Transverse colon (tissue), 4 donors: ENCODE measurements at regions not wholly inside any gene's neighbourhood (a gene's known extent, or its start where the extent isn't known, plus 50 kb on each side); places are given as distances from the start of the nearest gene placed in this dataset.

Experiments used
- DNase-seq: peaks from one replicate; pipeline ENCODE4 v3.0.0-alpha.2; 2019
- H3K27ac ChIP-seq, 4 donors: fragments of 200-600 bp; sonication (generic); 2 replicates each; pipeline ENCODE4 v1.5.1; 2016 to 2018; ENCODE audit warnings: inconsistent platforms in 4 of 4
- H3K27me3 ChIP-seq: fragments of 200-600 bp; sonication (generic); 2 replicates; pipeline ENCODE4 v1.5.1; 2017; ENCODE audit warnings: inconsistent platforms
- H3K36me3 ChIP-seq, 4 donors: fragments of 200-600 bp; sonication (generic); 2 replicates each; pipeline ENCODE4 v1.5.1; 2017 to 2019; ENCODE audit warnings: inconsistent platforms in 4 of 4
- H3K4me1 ChIP-seq, 4 donors: fragments of 200-600 bp; sonication (generic); 2 replicates each; pipeline ENCODE4 v1.5.1; 2017 to 2020; ENCODE audit warnings: inconsistent platforms in 4 of 4
- H3K4me3 ChIP-seq, 4 donors: fragments of 200-600 bp; sonication (generic); 1 replicate in 1 of 4; 2 replicates in 3 of 4; pipeline versions ENCODE4 v1.5.1 to v1.6.1; 2017 to 2019; ENCODE audit warnings: inconsistent platforms in 4 of 4
- H3K9me3 ChIP-seq, 2 donors: fragments of 200-600 bp; sonication (generic); 2 replicates each; pipeline ENCODE4 v1.5.1; 2017 to 2019; ENCODE audit warnings: inconsistent platforms in 2 of 2
- EP300 ChIP-seq: sonication (generic); formaldehyde crosslinking; IDR thresholded peaks from one replicate; pipeline ENCODE4 v1.6.1; 2017; ENCODE audit warnings: antibody characterized with exemption, low read depth
- POLR2A ChIP-seq: fragments of 450-650 bp; IDR thresholded peaks from one replicate; pipeline ENCODE4 v1.6.1; 2016; ENCODE audit warnings: antibody characterized with exemption, mild to moderate bottlenecking, moderate library complexity
- POLR2AphosphoS5 ChIP-seq, 3 donors: sonication (generic); formaldehyde crosslinking; IDR thresholded peaks; one replicate each; pipeline ENCODE4 v1.6.1; 2016; ENCODE audit warnings: antibody characterized with exemption in 3 of 3
- WGBS, 2 donors: methylation state at CpG; one replicate each; pipeline ENCODE4 v1.1.5; 2018; ENCODE audit warnings: low coverage in 1 of 2; 5-methylcytosine and 5-hydroxymethylcytosine counted together
- in situ Hi-C, 4 donors: fragments of 200-750 bp; cut with MboI; loops; one replicate each; pipeline versions ENCODE4 v1.15.0 to v1.15.1; 2017; ENCODE audit warnings: low sequenced_read_pairs in 3 of 4, low pct_ligation_motif_present in 1 of 4, low pct_unique_long_range_greater_than_20kb in 1 of 4
- intact Hi-C: fragments of 100-400 bp; cut with DNase I; formaldehyde crosslinking; loops from one replicate; pipeline ENCODE4 v1.15.1; 2023; ENCODE audit warnings: low total_unique reads
- small RNA-seq, 4 donors: library from RNA; depleted of rRNA; stranded (forward); fragments of <200 nt; gene quantifications; one replicate each; pipeline ENCODE3, GENCODE V24; 2016
- TF ChIP-seq, protein P1 (sequence below), 5 experiments: fragments of 200-600 bp in 3 of 5; fragments of 450-650 bp in 2 of 5; sonication (generic) in 3 of 5; IDR thresholded peaks; 1 replicate in 2 of 5; 2 replicates in 3 of 5; pipeline ENCODE4 v1.5.1; 2016 to 2017; ENCODE audit warnings: antibody characterized with exemption in 5 of 5, inconsistent platforms in 3 of 5, mild to moderate bottlenecking in 2 of 5, moderate library complexity in 1 of 5

DNA sequence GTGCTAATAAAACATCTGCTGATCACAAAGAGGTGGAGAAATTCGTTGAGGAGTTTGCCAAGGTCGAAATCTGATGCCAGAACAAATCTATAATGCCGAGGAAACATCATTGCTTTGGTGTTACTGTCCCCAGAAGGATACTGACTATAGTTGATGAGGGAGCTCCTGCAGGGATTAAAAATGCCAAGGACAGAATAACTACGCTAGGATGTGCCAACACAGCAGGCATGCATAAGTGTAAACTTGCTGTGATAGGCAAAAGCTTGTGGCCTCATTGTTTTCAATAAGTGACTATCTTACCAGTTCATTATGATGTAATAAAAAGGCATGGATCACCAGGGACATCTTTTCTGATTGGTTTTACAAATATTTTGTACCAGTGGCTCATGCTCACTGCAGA is 66.8 kb upstream of the ADCY2 start:
- Histone ChIP-seq H3K27me3 (no peaks in the 10 kb centered on the region), H3K9me3 (no peaks in the 10 kb centered on the region), H3K4me3 (no peak overlapping the region), H3K4me1 (no peaks in the 10 kb centered on the region), H3K36me3 (no peaks in the 10 kb centered on the region), H3K27ac (no peak overlapping the region)
- no peak for DNase-seq
- TF ChIP-seq, protein P1, sequence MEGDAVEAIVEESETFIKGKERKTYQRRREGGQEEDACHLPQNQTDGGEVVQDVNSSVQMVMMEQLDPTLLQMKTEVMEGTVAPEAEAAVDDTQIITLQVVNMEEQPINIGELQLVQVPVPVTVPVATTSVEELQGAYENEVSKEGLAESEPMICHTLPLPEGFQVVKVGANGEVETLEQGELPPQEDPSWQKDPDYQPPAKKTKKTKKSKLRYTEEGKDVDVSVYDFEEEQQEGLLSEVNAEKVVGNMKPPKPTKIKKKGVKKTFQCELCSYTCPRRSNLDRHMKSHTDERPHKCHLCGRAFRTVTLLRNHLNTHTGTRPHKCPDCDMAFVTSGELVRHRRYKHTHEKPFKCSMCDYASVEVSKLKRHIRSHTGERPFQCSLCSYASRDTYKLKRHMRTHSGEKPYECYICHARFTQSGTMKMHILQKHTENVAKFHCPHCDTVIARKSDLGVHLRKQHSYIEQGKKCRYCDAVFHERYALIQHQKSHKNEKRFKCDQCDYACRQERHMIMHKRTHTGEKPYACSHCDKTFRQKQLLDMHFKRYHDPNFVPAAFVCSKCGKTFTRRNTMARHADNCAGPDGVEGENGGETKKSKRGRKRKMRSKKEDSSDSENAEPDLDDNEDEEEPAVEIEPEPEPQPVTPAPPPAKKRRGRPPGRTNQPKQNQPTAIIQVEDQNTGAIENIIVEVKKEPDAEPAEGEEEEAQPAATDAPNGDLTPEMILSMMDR (IDR thresholded peaks at IDR 0.05) = no peak
- no peak for TF ChIP-seq EP300
- TF ChIP-seq POLR2AphosphoS5 (IDR thresholded peaks at IDR 0.05) = no peak
- no peak for TF ChIP-seq POLR2A
- intact Hi-C loops (no loop called here), in situ Hi-C loops (no loop called here)
- WGBS, 2 donors = 61 to 63% methylated on average over 4 of the region's 4 CpGs

DNA sequence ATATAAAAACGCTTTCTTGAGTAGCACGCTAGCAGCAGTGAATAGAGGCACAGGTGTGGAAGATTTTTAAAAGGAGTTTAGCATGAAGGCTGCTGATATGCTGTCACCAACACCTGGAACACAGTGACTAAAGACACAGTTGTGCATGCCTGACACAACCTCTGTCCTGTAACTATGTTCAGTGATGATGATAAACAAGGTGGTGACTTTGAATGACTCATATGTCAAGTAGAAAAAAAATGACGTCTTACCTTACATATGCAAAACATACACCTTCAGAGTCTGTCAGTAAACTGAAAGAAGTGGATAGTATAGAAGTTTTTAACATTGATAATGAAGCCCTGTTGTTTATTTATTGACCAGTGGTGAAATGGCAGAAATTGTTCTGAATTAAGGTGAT is 66.2 kb upstream of the ADCY2 start:
- intact Hi-C loops (no loop called here), in situ Hi-C loops (no loop called here)
- H3K4me3 ChIP-seq = no peak overlapping the region
- no peaks in the 10 kb centered on the region for H3K4me1 ChIP-seq
- 38 to 54% methylated on average over 3 of the region's 3 CpGs for WGBS, 2 donors
- H3K9me3 ChIP-seq = no peaks in the 10 kb centered on the region
- TF ChIP-seq, protein P1 (IDR thresholded peaks at IDR 0.05) = no peak
- TF ChIP-seq POLR2AphosphoS5 (IDR thresholded peaks at IDR 0.05) = no peak
- TF ChIP-seq POLR2A = no peak
- no peak for TF ChIP-seq EP300
- no peaks in the 10 kb centered on the region for H3K36me3 ChIP-seq
- no peaks in the 10 kb centered on the region for H3K27me3 ChIP-seq
- no peak for DNase-seq
- no peak overlapping the region for H3K27ac ChIP-seq

DNA sequence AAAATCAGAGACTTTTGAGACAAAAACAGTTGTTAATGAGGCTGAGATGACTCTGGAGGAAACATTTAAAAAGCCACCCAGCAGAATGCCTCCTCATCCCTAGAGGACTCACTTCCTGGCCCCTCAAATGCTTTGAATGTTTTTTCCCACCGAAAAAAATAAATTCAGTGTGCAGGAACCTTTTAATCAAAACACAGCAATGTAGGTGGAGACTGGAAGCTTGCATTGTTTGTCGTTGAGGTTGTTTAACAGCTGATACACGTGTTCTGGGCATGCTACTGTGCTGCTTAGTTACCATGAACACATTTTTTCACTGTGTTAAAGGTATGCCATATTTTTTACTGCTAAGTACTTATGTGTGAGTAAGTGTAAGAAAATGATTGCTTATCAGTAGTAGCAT is 65.7 kb upstream of the ADCY2 start:
- no peaks in the 10 kb centered on the region for H3K27me3 ChIP-seq
- TF ChIP-seq EP300 (no peak), POLR2A (no peak), POLR2AphosphoS5 (IDR thresholded peaks at IDR 0.05) (no peak)
- TF ChIP-seq, protein P1 (IDR thresholded peaks at IDR 0.05) = no peak
- H3K9me3 ChIP-seq = no peaks in the 10 kb centered on the region
- H3K36me3 ChIP-seq = no peaks in the 10 kb centered on the region
- no peaks in the 10 kb centered on the region for H3K4me1 ChIP-seq
- intact Hi-C loops = no loop called here
- H3K27ac ChIP-seq = no peak overlapping the region
- in situ Hi-C loops = no loop called here
- WGBS, 2 donors = 39% methylated on average over 3 of the region's 3 CpGs
- H3K4me3 ChIP-seq = no peak overlapping the region
- no peak for DNase-seq

DNA sequence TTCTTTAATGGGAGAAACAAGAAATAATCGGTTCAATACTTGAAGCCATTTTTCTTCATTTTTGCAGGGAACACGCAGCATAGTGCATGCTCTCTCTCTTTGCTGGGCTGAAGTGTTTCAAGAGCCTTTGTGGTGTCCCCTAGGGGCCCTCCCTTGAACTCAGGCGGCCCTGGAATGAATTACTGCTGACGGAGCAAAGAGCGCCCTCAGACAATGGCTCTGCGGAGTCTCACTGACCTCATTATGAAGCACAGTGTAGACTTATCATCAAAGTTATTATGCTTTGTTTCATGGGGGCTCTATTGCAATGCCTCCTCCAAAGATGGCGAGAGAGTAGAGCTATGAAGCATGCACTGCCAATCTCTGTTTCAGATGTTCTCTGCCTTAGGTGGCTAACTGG is 64.8 kb upstream of the ADCY2 start:
- TF ChIP-seq POLR2AphosphoS5 (IDR thresholded peaks at IDR 0.05) (no peak), POLR2A (no peak), EP300 (no peak)
- TF ChIP-seq, protein P1 (IDR thresholded peaks at IDR 0.05) = no peak
- H3K36me3 ChIP-seq = no peaks in the 10 kb centered on the region
- H3K9me3 ChIP-seq = no peaks in the 10 kb centered on the region
- 52 to 77% methylated on average over 5 to 7 of the region's 7 CpGs for WGBS, 2 donors
- no peak for DNase-seq
- H3K27ac ChIP-seq = no peak overlapping the region
- no peak overlapping the region for H3K4me3 ChIP-seq
- H3K27me3 ChIP-seq = no peaks in the 10 kb centered on the region
- in situ Hi-C loops = no loop called here
- no peaks in the 10 kb centered on the region for H3K4me1 ChIP-seq
- intact Hi-C loops = no loop called here

Small RNA genes lying in the stretch of these regions (small RNA-seq; reads per million reads assigned to genes)
- gene RF00017 (0 reads per million in 4 donors), gene RNA5SP176 (0 reads per million in 4 donors)
